Activated naive CD8-positive, alpha-beta T cell treated with anti-CD3 and anti-CD28 coated beads, Interleukin-2, amount 50 U/mL, for 24 hours (primary cell): ENCODE measurements at regions not wholly inside any gene's neighbourhood (a gene's known extent, or its start where the extent isn't known, plus 50 kb on each side); places are given as distances from the start of the nearest gene placed in this dataset.
"Not testable (repeated sequence)": the region's sequence is repeated elsewhere in the genome, so short reads cannot be mapped to it uniquely, and the experiment has no call there.

Experiments used
- ATAC-seq: fragments of 150-1000 bp; cut with Tn5 transposase; one replicate; pipeline ENCODE4 v1.10.0; 2021
- DNase-seq: peaks from one replicate; pipeline ENCODE4 v3.0.0; 2021
- H3K27ac Mint-ChIP-seq: one replicate; pipeline ENCODE4 v1.8.0; 2021; ENCODE audit warnings: mild to moderate bottlenecking, mixed read lengths
- H3K27me3 Mint-ChIP-seq: one replicate; pipeline ENCODE4 v1.8.0; 2021; ENCODE audit warnings: mixed read lengths
- H3K36me3 Mint-ChIP-seq: one replicate; pipeline ENCODE4 v1.8.0; 2021; ENCODE audit warnings: low read depth, mixed read lengths
- H3K4me1 Mint-ChIP-seq: one replicate; pipeline ENCODE4 v1.8.0; 2021; ENCODE audit warnings: mixed read lengths
- H3K4me3 Mint-ChIP-seq: one replicate; pipeline ENCODE4 v1.8.0; 2021; ENCODE audit warnings: mild to moderate bottlenecking, moderate library complexity, mixed read lengths
- H3K9me3 Mint-ChIP-seq: one replicate; pipeline ENCODE4 v1.8.0; 2021; ENCODE audit warnings: mixed read lengths

DNA sequence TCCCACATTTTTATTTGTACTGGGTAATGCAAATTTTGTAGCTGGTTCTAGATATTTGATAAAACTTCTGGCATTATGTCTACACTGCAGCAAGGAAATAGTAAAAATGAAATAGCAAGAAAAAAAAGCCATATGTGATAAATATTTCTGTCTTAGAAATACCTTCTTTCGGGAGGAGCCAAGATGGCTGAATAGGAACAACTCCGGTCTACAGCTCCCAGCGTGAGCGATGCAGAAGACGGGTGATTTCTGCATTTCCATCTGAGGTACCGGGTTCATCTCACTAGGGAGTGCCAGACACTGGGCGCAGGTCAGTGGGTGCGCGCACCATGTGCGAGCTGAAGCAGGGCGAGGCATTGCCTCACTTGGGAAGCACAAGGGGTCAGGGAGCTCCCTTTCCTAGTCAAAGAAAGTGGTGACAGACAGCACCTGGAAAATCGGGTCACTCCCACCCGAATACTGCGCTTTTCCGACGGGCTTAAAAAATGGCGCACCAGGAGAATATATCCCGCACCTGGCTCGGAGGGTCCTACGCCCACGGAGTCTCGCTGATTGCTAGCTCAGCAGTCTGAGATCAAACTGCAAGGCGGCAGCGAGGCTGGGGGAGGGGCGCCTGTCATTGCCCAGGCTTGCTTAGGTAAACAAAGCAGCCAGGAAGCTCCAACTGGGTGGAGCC lies 461.4 kb downstream of the ZWINT start:
- not testable (repeated sequence) for ATAC-seq, DNase-seq, H3K27ac Mint-ChIP-seq, H3K4me1 Mint-ChIP-seq, H3K27me3 Mint-ChIP-seq, H3K4me3 Mint-ChIP-seq, H3K36me3 Mint-ChIP-seq
- H3K9me3 Mint-ChIP-seq = peaks cover 14% of the 10 kb centered on the region

GRCh38 chr10:55897490-55897921 lies 463.6 kb downstream of the ZWINT start:
- Mint-ChIP-seq H3K4me3 (no peak overlapping the region), H3K4me1 (no peaks in the 10 kb centered on the region), H3K9me3 (peaks cover 20% of the 10 kb centered on the region), H3K27me3 (no peaks in the 10 kb centered on the region), H3K36me3 (no peaks in the 10 kb centered on the region), H3K27ac (no peak overlapping the region)
- ATAC-seq (no peak), DNase-seq (no peak)

DNA sequence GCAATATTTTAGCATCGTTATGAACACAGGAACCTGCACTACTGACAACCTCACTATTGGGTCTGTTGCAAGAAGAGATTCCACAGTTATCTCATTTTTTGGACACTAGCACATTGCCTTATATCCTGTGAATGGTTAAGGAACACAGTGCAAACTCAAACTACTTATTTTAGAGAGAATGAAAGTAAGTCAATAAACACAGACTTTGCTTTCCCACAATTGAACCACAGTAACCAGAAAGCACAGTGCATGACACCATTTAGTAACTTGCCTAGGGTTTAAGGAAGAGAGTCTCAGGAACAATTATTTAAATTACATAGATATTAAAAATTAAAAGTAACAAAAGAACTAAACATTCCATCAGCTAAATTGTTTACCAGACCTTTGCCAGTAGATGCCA lies 468.8 kb downstream of the ZWINT start:
- no peak for ATAC-seq
- DNase-seq = no peak
- Mint-ChIP-seq H3K4me1 (no peaks in the 10 kb centered on the region), H3K27me3 (no peaks in the 10 kb centered on the region), H3K27ac (no peak overlapping the region), H3K9me3 (peaks cover 8% of the 10 kb centered on the region), H3K4me3 (no peak overlapping the region), H3K36me3 (no peaks in the 10 kb centered on the region)

DNA sequence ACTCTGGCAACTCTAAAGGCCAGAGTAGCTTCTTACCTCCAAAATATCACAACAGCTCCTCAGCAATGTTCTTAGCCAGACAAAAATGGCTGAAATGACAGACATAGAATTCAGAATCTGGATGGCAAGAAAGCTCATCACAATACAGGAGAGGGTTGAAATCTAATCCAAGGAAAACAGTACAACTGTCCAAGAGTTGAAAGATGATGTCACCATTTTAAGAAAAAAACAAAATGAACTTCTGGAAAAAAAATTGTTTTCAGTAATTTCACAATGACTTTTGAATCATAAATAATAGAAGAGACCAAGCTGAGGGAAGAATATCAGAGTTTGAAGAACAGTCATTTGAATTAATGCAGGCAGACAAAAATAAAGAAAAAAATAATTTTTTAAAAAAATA lies 479.5 kb downstream of the ZWINT start:
- H3K27ac Mint-ChIP-seq = no peak overlapping the region
- no peak for ATAC-seq
- no peaks in the 10 kb centered on the region for H3K27me3 Mint-ChIP-seq
- DNase-seq = no peak
- H3K4me3 Mint-ChIP-seq = no peak overlapping the region
- no peaks in the 10 kb centered on the region for H3K36me3 Mint-ChIP-seq
- H3K9me3 Mint-ChIP-seq = peaks cover 27% of the 10 kb centered on the region
- no peaks in the 10 kb centered on the region for H3K4me1 Mint-ChIP-seq

DNA sequence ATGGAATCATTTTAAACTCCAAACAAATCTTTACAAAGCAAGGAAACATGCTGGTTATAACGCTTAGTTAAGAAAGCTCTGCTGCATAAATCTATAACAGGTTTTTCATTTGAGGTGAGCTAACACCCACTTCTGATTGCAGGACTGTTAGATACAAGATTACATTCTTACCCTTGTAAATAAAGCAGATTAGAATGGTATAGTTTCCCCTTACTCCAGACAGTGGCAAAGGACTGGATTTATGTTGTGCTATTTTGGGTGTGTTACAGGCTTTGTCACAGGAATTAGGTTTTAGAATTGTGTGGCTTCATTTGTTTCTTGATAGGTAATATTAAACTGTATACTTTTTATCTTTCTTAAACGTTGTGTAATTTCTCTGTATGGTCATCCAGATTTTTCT lies 487.6 kb downstream of the ZWINT start:
- H3K9me3 Mint-ChIP-seq = peaks cover 8% of the 10 kb centered on the region
- H3K4me3 Mint-ChIP-seq = no peak overlapping the region
- no peak overlapping the region for H3K27ac Mint-ChIP-seq
- ATAC-seq (no peak), DNase-seq (no peak)
- H3K36me3 Mint-ChIP-seq = no peaks in the 10 kb centered on the region
- H3K4me1 Mint-ChIP-seq = no peaks in the 10 kb centered on the region
- no peaks in the 10 kb centered on the region for H3K27me3 Mint-ChIP-seq

GRCh38 chr10:55870186-55870585 lies 490.9 kb downstream of the ZWINT start:
- H3K9me3 Mint-ChIP-seq = peaks cover 4% of the 10 kb centered on the region
- no peaks in the 10 kb centered on the region for H3K4me1 Mint-ChIP-seq
- no peak for ATAC-seq
- H3K27me3 Mint-ChIP-seq = no peaks in the 10 kb centered on the region
- no peak overlapping the region for H3K4me3 Mint-ChIP-seq
- DNase-seq = no peak
- H3K36me3 Mint-ChIP-seq = no peaks in the 10 kb centered on the region
- H3K27ac Mint-ChIP-seq = no peak overlapping the region

GRCh38 chr10:55867848-55868247 lies 493.2 kb downstream of the ZWINT start:
- Mint-ChIP-seq H3K9me3 (peaks cover 6% of the 10 kb centered on the region), H3K27ac (no peak overlapping the region), H3K4me3 (no peak overlapping the region), H3K27me3 (no peaks in the 10 kb centered on the region), H3K36me3 (no peaks in the 10 kb centered on the region), H3K4me1 (no peaks in the 10 kb centered on the region)
- ATAC-seq = no peak
- no peak for DNase-seq

DNA sequence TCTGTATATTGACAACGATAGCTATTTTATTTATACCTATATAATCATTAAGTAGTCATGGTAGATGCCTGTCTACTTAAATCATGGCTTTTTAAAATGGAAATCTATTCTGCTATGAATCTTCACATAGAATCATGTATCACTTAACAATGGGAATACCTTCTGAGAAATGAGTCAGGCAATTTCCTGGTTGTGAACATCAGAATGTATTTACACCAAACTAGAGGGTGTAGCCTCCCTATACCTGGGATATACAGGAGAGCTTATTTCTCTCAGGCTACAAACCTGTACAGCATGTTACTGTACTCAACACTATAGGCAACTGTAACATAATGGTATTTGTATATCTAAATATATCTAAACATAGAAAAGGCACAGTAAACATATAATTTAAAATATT lies 502.3 kb downstream of the ZWINT start:
- H3K27me3 Mint-ChIP-seq = no peaks in the 10 kb centered on the region
- no peaks in the 10 kb centered on the region for H3K4me1 Mint-ChIP-seq
- DNase-seq = no peak
- H3K4me3 Mint-ChIP-seq = no peak overlapping the region
- ATAC-seq = no peak
- peaks cover 11% of the 10 kb centered on the region for H3K9me3 Mint-ChIP-seq
- H3K36me3 Mint-ChIP-seq = no peaks in the 10 kb centered on the region
- H3K27ac Mint-ChIP-seq = no peak overlapping the region

DNA sequence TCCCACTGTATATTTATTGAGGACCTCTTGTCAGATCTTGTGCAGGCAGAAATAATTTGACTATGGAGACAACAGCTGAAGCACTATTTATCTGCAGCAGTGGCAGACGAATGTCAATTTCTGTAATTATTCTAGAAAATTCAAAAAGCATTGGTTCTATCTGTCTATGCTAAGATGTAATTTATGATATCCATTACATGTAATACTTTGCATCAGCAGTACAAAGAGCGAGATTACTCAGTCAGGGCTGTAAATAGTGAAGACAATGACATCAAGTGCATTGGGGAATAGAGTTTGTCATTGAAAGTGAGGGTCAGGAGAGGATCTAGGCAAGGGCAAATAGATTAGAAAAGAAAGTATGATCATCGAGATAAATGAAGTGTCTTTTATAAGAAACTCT lies 508.2 kb downstream of the ZWINT start:
- Mint-ChIP-seq H3K4me3 (no peak overlapping the region), H3K4me1 (no peaks in the 10 kb centered on the region), H3K27ac (no peak overlapping the region), H3K9me3 (peaks cover 4% of the 10 kb centered on the region), H3K36me3 (no peaks in the 10 kb centered on the region), H3K27me3 (no peaks in the 10 kb centered on the region)
- no peak for DNase-seq
- ATAC-seq = no peak

DNA sequence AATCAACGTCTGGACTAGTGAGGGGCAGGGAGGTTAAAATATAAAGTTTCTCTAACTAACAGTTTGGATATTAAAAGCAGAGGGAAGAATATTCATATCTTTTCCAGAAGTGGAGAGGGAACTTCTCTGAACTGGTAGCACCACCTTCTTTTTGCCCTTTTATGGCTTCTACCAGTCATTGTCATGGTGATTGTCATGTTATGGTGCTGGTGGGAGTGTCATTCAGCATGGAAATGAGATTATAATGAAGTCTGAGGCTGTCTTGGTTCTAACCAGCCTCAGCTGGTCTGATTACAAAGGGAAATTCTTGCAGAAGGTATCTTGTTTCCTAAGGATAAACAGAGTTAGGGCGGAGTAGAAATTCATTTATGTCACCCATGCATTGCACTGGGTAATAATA lies 523.8 kb downstream of the ZWINT start:
- Mint-ChIP-seq H3K9me3 (no peaks in the 10 kb centered on the region), H3K36me3 (no peaks in the 10 kb centered on the region), H3K4me3 (no peak overlapping the region), H3K4me1 (no peaks in the 10 kb centered on the region), H3K27ac (no peak overlapping the region), H3K27me3 (no peaks in the 10 kb centered on the region)
- ATAC-seq = no peak
- DNase-seq = no peak

DNA sequence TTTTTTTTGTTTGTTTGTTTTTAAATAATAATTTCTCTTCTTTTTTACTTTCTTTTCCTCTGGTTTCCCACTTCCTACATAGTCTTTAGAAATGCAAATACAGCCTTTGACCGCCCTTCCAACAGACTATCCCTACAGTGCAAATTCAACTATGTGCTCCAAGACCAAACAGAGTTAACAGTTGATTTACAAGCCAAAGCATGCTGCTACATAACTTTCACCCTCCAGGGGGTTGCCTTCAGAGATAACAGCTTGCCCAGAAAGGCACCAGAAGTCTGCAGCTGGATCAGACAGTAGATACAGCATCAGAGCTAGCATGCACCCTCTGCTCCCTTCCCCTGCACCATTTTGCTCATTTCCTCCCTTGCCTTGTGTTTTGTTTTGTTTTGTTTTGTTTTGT lies 539.0 kb downstream of the ZWINT start:
- no peaks in the 10 kb centered on the region for H3K27me3 Mint-ChIP-seq
- no peaks in the 10 kb centered on the region for H3K36me3 Mint-ChIP-seq
- H3K4me1 Mint-ChIP-seq = no peaks in the 10 kb centered on the region
- no peak overlapping the region for H3K4me3 Mint-ChIP-seq
- DNase-seq = no peak
- ATAC-seq = no peak
- H3K27ac Mint-ChIP-seq = no peak overlapping the region
- peaks cover 7% of the 10 kb centered on the region for H3K9me3 Mint-ChIP-seq

DNA sequence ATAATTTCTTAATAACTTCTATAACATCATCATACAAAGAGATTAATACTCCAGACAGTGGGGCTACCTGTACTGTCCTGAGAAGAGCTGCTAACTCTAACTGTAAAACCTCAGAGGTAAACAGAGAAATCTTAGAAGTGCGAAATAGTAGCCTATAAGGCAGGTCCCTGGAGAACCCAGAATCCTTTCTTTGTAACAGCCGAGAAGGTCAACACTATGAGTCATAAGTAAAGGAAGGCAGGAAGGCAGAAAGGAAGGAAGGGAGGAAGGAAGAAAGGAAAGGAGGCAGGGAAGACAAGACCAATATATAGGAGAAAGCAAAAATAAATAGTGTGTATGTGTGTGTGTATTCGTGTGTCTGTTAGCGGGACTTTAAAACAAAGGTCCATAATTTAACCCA lies 540.6 kb downstream of the ZWINT start:
- ATAC-seq (no peak), DNase-seq (no peak)
- Mint-ChIP-seq H3K4me3 (no peak overlapping the region), H3K9me3 (peaks cover 7% of the 10 kb centered on the region), H3K36me3 (no peaks in the 10 kb centered on the region), H3K4me1 (no peaks in the 10 kb centered on the region), H3K27me3 (no peaks in the 10 kb centered on the region), H3K27ac (no peak overlapping the region)

- Mint-ChIP-seq H3K27ac (no peak overlapping the region), H3K4me3 (no peak overlapping the region), H3K36me3 (no peaks in the 10 kb centered on the region), H3K4me1 (no peaks in the 10 kb centered on the region), H3K27me3 (no peaks in the 10 kb centered on the region), H3K9me3 (peaks cover 4% of the 10 kb centered on the region)
- no peak for DNase-seq
- no peak for ATAC-seq
Measured at GRCh38 chr10:55820071-55820470, 541.0 kb downstream of the ZWINT start.

- H3K4me3 Mint-ChIP-seq = no peak overlapping the region
- no peaks in the 10 kb centered on the region for H3K36me3 Mint-ChIP-seq
- no peaks in the 10 kb centered on the region for H3K27me3 Mint-ChIP-seq
- ATAC-seq (peak; percentile 10), DNase-seq (no peak)
- peaks cover 3% of the 10 kb centered on the region for H3K9me3 Mint-ChIP-seq
- H3K27ac Mint-ChIP-seq = no peak overlapping the region
- H3K4me1 Mint-ChIP-seq = no peaks in the 10 kb centered on the region
Measured at GRCh38 chr10:55813451-55814170, 547.4 kb downstream of the ZWINT start.

DNA sequence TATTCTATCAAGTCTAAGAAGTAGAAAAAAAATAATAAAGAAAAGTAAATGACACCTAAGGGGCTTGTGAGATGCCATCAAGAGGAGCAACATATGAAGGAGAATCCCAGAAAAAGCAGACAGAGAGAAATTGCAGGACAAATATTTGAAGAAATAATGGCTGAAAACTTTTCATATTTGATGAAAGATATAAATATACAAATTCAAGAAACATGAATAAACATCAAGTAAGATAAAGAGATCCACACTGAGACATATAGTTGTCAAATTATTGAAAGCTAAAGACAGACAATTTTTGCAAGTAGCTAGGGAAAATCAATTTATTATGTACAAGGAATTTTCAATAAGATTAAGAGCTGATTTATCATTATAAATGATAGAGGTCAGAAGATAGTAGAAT lies 558.0 kb downstream of the ZWINT start:
- DNase-seq (no peak), ATAC-seq (no peak)
- H3K27me3 Mint-ChIP-seq = no peaks in the 10 kb centered on the region
- H3K9me3 Mint-ChIP-seq = peaks cover 15% of the 10 kb centered on the region
- H3K27ac Mint-ChIP-seq = no peak overlapping the region
- no peaks in the 10 kb centered on the region for H3K36me3 Mint-ChIP-seq
- H3K4me3 Mint-ChIP-seq = no peak overlapping the region
- H3K4me1 Mint-ChIP-seq = no peaks in the 10 kb centered on the region

- Mint-ChIP-seq H3K9me3 (peaks cover 15% of the 10 kb centered on the region), H3K36me3 (no peaks in the 10 kb centered on the region), H3K27ac (no peak overlapping the region), H3K27me3 (no peaks in the 10 kb centered on the region), H3K4me3 (no peak overlapping the region), H3K4me1 (no peaks in the 10 kb centered on the region)
- no peak for ATAC-seq
- no peak for DNase-seq
Measured at GRCh38 chr10:55801353-55801661, 559.8 kb downstream of the ZWINT start.
